HepG2 (cell line): ENCODE measurements at regions not wholly inside any gene's neighbourhood (a gene's known extent, or its start where the extent isn't known, plus 50 kb on each side); places are given as distances from the start of the nearest gene placed in this dataset.

Source experiments
- CTCF ChIP-seq: sonication (generic); formaldehyde crosslinking; IDR thresholded peaks from 2 replicates; pipeline ENCODE4 v1.5.0; 2020; ENCODE audit warnings: mild to moderate bottlenecking, missing genetic modification reagents, moderate library complexity
- EED ChIP-seq: sonication (generic); formaldehyde crosslinking; IDR thresholded peaks from 2 replicates; pipeline ENCODE4 v1.5.0; 2020; ENCODE audit warnings: mild to moderate bottlenecking, missing genetic modification reagents
- EP300 ChIP-seq, 3 experiments: sonication (generic) in 1 of 3; formaldehyde crosslinking in 1 of 3; IDR thresholded peaks; 2 replicates each; pipeline versions ENCODE4 v1.5.1 to v1.6.1; 2011 to 2020; ENCODE audit warnings: low read depth in 2 of 3, low read length in 2 of 3, borderline replicate concordance in 1 of 3, improper control_type of control experiment in 1 of 3, mild to moderate bottlenecking in 1 of 3, missing genetic modification reagents in 1 of 3, moderate library complexity in 1 of 3
- NCOA1 ChIP-seq: sonication (generic); formaldehyde crosslinking; IDR thresholded peaks from 2 replicates; pipeline ENCODE4 v1.9.0; 2021; ENCODE audit warnings: missing genetic modification reagents
- NPAS2 ChIP-seq: sonication (generic); formaldehyde crosslinking; IDR thresholded peaks from 2 replicates; pipeline ENCODE4 v1.8.0; 2022; ENCODE audit warnings: mild to moderate bottlenecking, missing genetic modification reagents, borderline replicate concordance
- POLR2A ChIP-seq, 2 experiments: IDR thresholded peaks; 2 replicates each; pipeline ENCODE4 v1.6.1; 2011; ENCODE audit warnings: low read depth in 2 of 2, low read length in 2 of 2, mild to moderate bottlenecking in 1 of 2, moderate library complexity in 1 of 2; ENCODE audit not compliant: insufficient read depth in 1 of 2
- SUZ12 ChIP-seq: fragments of 150-350 bp; IDR thresholded peaks from 2 replicates; pipeline ENCODE4 v1.6.1; 2014; ENCODE audit warnings: low read depth, low read length
- TAF1 ChIP-seq: sonication (generic); formaldehyde crosslinking; IDR thresholded peaks from 2 replicates; pipeline ENCODE4 v1.4.0; 2020; ENCODE audit warnings: missing genetic modification reagents
- ZNF354B ChIP-seq: sonication (generic); formaldehyde crosslinking; IDR thresholded peaks from 2 replicates; pipeline ENCODE4 v1.8.0; 2022; ENCODE audit warnings: mild to moderate bottlenecking, missing genetic modification reagents
- ZNF615 ChIP-seq: sonication (generic); formaldehyde crosslinking; IDR thresholded peaks from 2 replicates; pipeline ENCODE4 v1.5.0; 2020; ENCODE audit warnings: mild to moderate bottlenecking, missing genetic modification reagents, borderline replicate concordance
- ZZZ3 ChIP-seq: sonication (generic); formaldehyde crosslinking; IDR thresholded peaks from 2 replicates; pipeline ENCODE4 v1.4.0; 2020; ENCODE audit warnings: missing genetic modification reagents, mild to moderate bottlenecking, borderline replicate concordance
- TF ChIP-seq, protein P1 (sequence below), 2 experiments: fragments of 450-650 bp in 1 of 2; sonication (generic) in 1 of 2; formaldehyde crosslinking in 1 of 2; IDR thresholded peaks; 2 replicates each; pipeline versions ENCODE4 v1.6.1 to v1.8.0; 2016 to 2022; ENCODE audit warnings: antibody characterized with exemption in 1 of 2, mild to moderate bottlenecking in 1 of 2, missing genetic modification reagents in 1 of 2

GRCh38 chr7:131995324-131995723 lies 438.9 kb upstream of the PODXL start:
- TF ChIP-seq CTCF (CRISPR knock-in tag) (no peak), ZNF354B (CRISPR knock-in tag) (no peak), EP300 (IDR thresholded peaks at IDR 0.05; ENCODE audit: low read depth in 2 of 2, low read length in 2 of 2) (no peak), EP300 (CRISPR knock-in tag; IDR thresholded peaks at IDR 0.05; ENCODE audit: borderline replicate concordance) (no peak), TAF1 (CRISPR knock-in tag) (no peak), SUZ12 (no peak), NCOA1 (CRISPR knock-in tag) (no peak), ZNF615 (CRISPR knock-in tag) (no peak), ZZZ3 (no peak), EED (CRISPR knock-in tag) (no peak), POLR2A (IDR thresholded peaks at IDR 0.05; ENCODE audit: insufficient read depth in 1 of 2, low read depth in 2 of 2, low read length in 2 of 2) (no peak), NPAS2 (CRISPR knock-in tag) (no peak)
- TF ChIP-seq, protein P1, sequence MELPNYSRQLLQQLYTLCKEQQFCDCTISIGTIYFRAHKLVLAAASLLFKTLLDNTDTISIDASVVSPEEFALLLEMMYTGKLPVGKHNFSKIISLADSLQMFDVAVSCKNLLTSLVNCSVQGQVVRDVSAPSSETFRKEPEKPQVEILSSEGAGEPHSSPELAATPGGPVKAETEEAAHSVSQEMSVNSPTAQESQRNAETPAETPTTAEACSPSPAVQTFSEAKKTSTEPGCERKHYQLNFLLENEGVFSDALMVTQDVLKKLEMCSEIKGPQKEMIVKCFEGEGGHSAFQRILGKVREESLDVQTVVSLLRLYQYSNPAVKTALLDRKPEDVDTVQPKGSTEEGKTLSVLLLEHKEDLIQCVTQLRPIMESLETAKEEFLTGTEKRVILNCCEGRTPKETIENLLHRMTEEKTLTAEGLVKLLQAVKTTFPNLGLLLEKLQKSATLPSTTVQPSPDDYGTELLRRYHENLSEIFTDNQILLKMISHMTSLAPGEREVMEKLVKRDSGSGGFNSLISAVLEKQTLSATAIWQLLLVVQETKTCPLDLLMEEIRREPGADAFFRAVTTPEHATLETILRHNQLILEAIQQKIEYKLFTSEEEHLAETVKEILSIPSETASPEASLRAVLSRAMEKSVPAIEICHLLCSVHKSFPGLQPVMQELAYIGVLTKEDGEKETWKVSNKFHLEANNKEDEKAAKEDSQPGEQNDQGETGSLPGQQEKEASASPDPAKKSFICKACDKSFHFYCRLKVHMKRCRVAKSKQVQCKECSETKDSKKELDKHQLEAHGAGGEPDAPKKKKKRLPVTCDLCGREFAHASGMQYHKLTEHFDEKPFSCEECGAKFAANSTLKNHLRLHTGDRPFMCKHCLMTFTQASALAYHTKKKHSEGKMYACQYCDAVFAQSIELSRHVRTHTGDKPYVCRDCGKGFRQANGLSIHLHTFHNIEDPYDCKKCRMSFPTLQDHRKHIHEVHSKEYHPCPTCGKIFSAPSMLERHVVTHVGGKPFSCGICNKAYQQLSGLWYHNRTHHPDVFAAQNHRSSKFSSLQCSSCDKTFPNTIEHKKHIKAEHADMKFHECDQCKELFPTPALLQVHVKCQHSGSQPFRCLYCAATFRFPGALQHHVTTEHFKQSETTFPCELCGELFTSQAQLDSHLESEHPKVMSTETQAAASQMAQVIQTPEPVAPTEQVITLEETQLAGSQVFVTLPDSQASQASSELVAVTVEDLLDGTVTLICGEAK (IDR thresholded peaks at IDR 0.05), result no peak
- TF ChIP-seq, protein P1 (CRISPR knock-in tag; IDR thresholded peaks at IDR 0.05), result no peak
